Neuronal stem cell (in vitro differentiated cells): ENCODE measurements at regions not wholly inside any gene's neighbourhood (a gene's known extent, or its start where the extent isn't known, plus 50 kb on each side); places are given as distances from the start of the nearest gene placed in this dataset.
A peak's percentile ranks its signal among the peaks of the same experiment; 100 is the strongest.
"Not testable (repeated sequence)": the region's sequence is repeated elsewhere in the genome, so short reads cannot be mapped to it uniquely, and the experiment has no call there.

ENCODE experiments used
- DNase-seq: peaks from one replicate; pipeline ENCODE4 v3.0.0-alpha.2; 2013; ENCODE audit warnings: low spot score
- H2AFZ ChIP-seq: one replicate; pipeline ENCODE4 v1.6.1; 2013; ENCODE audit warnings: mild to moderate bottlenecking, low read length, inconsistent platforms
- H2AK5ac ChIP-seq: 2 replicates; pipeline ENCODE4 v1.6.1; 2013; ENCODE audit warnings: low read depth, mild to moderate bottlenecking, inconsistent platforms, low read length, moderate library complexity, mixed read lengths
- H2BK120ac ChIP-seq: 2 replicates; pipeline ENCODE4 v1.6.1; 2013; ENCODE audit warnings: low read depth, mild to moderate bottlenecking, inconsistent platforms, low read length, moderate library complexity, mixed read lengths
- H2BK12ac ChIP-seq: one replicate; pipeline ENCODE4 v1.6.1; 2013; ENCODE audit warnings: low read length, inconsistent platforms
- H2BK15ac ChIP-seq: 2 replicates; pipeline ENCODE4 v1.6.1; 2013; ENCODE audit warnings: mild to moderate bottlenecking, low read length, inconsistent platforms, mixed read lengths
- H2BK5ac ChIP-seq: one replicate; pipeline ENCODE4 v1.6.1; 2013; ENCODE audit warnings: inconsistent platforms, mild to moderate bottlenecking, low read length, moderate library complexity
- H3K14ac ChIP-seq: one replicate; pipeline ENCODE4 v1.6.1; 2013; ENCODE audit warnings: low read length, inconsistent platforms
- H3K18ac ChIP-seq: 2 replicates; pipeline ENCODE4 v1.6.1; 2013; ENCODE audit warnings: low read length, inconsistent platforms
- H3K23ac ChIP-seq: 2 replicates; pipeline ENCODE4 v1.6.1; 2013; ENCODE audit warnings: low read depth, mild to moderate bottlenecking, mixed read lengths, low read length, inconsistent platforms; ENCODE audit not compliant: poor library complexity
- H3K27ac ChIP-seq: replicated peaks from 3 replicates; pipeline ENCODE4 v1.5.1; 2013; ENCODE audit warnings: low read length, inconsistent platforms
- H3K27me3 ChIP-seq, 3 experiments: 2 replicates each; pipeline ENCODE4 v1.6.1; 2013; ENCODE audit warnings: low read length in 3 of 3, mild to moderate bottlenecking in 2 of 3, inconsistent platforms in 1 of 3, low read depth in 1 of 3, mixed read lengths in 1 of 3, moderate library complexity in 1 of 3; ENCODE audit not compliant: control insufficient read depth in 3 of 3, insufficient read depth in 3 of 3
- H3K36me3 ChIP-seq, 2 donors: replicated peaks in 1 of 2; 2 replicates each; pipeline ENCODE4 v1.6.1; 2013; ENCODE audit warnings: low read length in 2 of 2; ENCODE audit not compliant: control insufficient read depth in 2 of 2, insufficient read depth in 2 of 2
- H3K4ac ChIP-seq: 2 replicates; pipeline ENCODE4 v1.6.1; 2013; ENCODE audit warnings: inconsistent platforms, mild to moderate bottlenecking, low read length, moderate library complexity
- H3K4me1 ChIP-seq, 2 donors: 1 replicate in 1 of 2; 2 replicates in 1 of 2; pipeline ENCODE4 v1.6.1; 2013; ENCODE audit warnings: low read length in 2 of 2, low read depth in 1 of 2; ENCODE audit not compliant: control insufficient read depth in 2 of 2, insufficient read depth in 1 of 2
- H3K4me2 ChIP-seq: one replicate; pipeline ENCODE4 v1.6.1; 2013; ENCODE audit warnings: mild to moderate bottlenecking, low read length, inconsistent platforms; ENCODE audit not compliant: insufficient read depth, poor library complexity, severe bottlenecking
- H3K4me3 ChIP-seq, 2 donors: 2 replicates each; pipeline ENCODE4 v1.5.1; 2013; ENCODE audit warnings: low read length in 2 of 2, mild to moderate bottlenecking in 2 of 2, inconsistent platforms in 1 of 2, moderate library complexity in 1 of 2
- H3K79me1 ChIP-seq: one replicate; pipeline ENCODE4 v1.6.1; 2013; ENCODE audit warnings: low read depth, mild to moderate bottlenecking, inconsistent platforms, low read length, moderate library complexity
- H3K9ac ChIP-seq: one replicate; pipeline ENCODE4 v1.6.1; 2013; ENCODE audit warnings: mild to moderate bottlenecking, low read depth, low read length, inconsistent platforms; ENCODE audit not compliant: poor library complexity
- H3K9me3 ChIP-seq, 2 donors: replicated peaks in 1 of 2; 2 replicates each; pipeline versions ENCODE3 to v1.6.1; 2013; ENCODE audit warnings: low read length in 2 of 2, mild to moderate bottlenecking in 2 of 2, inconsistent platforms in 1 of 2, low read depth in 1 of 2, mixed read lengths in 1 of 2, moderate library complexity in 1 of 2; ENCODE audit not compliant: control insufficient read depth in 2 of 2, insufficient read depth in 1 of 2
- H4K8ac ChIP-seq: one replicate; pipeline ENCODE4 v1.6.1; 2013; ENCODE audit warnings: low read depth, mild to moderate bottlenecking, inconsistent platforms, low read length, moderate library complexity
- H4K91ac ChIP-seq: one replicate; pipeline ENCODE4 v1.6.1; 2013; ENCODE audit warnings: low read length, low read depth, mild to moderate bottlenecking, inconsistent platforms; ENCODE audit not compliant: poor library complexity
- WGBS, 2 donors: extraction: QIAGEN DNeasy Blood & Tissue Kit; methylation state at CpG; one replicate each; pipeline ENCODE4 v1.1.7; 2013; ENCODE audit warnings: missing lambda C conversion rate in 2 of 2, mixed read lengths in 1 of 2; ENCODE audit not compliant: insufficient read length in 2 of 2, insufficient replicate concordance in 1 of 2; ENCODE audit errors: extremely low coverage in 2 of 2; 5-methylcytosine and 5-hydroxymethylcytosine counted together

- Histone ChIP-seq H2BK15ac (no peak overlapping the region), H3K36me3 (no peaks in the 10 kb centered on the region), H3K4me3 (no peak overlapping the region), H2BK5ac (no peak overlapping the region), H3K79me1 (no peaks in the 10 kb centered on the region), H2BK12ac (no peak overlapping the region), H3K27me3 (peaks cover 0 to 3% (median 0%) of the 10 kb centered on the region in 3 experiments), H3K18ac (no peak overlapping the region), H3K4ac (no peak overlapping the region), H3K4me1 (peaks cover 0 to 43% of the 10 kb centered on the region in 2 donors), H3K4me2 (no peak overlapping the region), H3K9ac (no peak overlapping the region), H3K23ac (no peak overlapping the region), H4K8ac (no peak overlapping the region), H3K14ac (no peak overlapping the region), H3K9me3 (no peaks in the 10 kb centered on the region), H4K91ac (no peak overlapping the region), H2BK120ac (no peak overlapping the region), H3K27ac (no peak overlapping the region), H2AFZ (no peak overlapping the region), H2AK5ac (no peak overlapping the region)
- no CpG with 5 or more reads among the region's 11 CpGs for WGBS, 2 donors
- no peak for DNase-seq
Observed at GRCh38 chr10:71086439-71087080, 125.8 kb upstream of the UNC5B start.

DNA sequence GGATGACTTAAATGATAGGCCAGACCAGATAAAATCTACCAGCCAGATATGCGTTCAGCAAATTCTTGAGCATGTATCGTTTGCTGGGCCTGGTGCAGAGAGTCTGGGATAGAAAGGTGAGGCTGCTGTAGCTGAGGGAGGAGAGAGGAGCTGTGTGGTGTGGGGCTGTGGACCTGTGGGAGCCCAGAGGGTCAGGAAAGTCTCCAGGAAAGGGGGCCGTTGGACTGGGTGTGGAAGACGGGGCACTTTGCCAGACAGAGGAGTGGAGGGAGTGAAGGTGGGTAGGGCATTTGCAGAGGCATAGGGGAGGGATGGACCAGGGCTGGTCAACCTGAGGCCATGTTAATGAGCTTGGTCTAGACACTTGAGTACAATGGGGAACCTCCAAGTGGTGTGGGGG lies 124.7 kb upstream of the UNC5B start:
- Histone ChIP-seq H3K27ac (no peak overlapping the region), H2AFZ (no peak overlapping the region), H2BK15ac (no peak overlapping the region), H4K91ac (no peak overlapping the region), H3K79me1 (no peaks in the 10 kb centered on the region), H3K4me3 (peak overlapping the region in 1 of 2 donors; percentile 9), H3K23ac (no peak overlapping the region), H3K27me3 (peaks cover 0 to 3% (median 0%) of the 10 kb centered on the region in 3 experiments), H2BK5ac (no peak overlapping the region), H3K36me3 (no peaks in the 10 kb centered on the region), H3K9ac (no peak overlapping the region), H3K4me1 (peaks cover 0 to 51% of the 10 kb centered on the region in 2 donors), H2BK120ac (no peak overlapping the region), H3K14ac (no peak overlapping the region), H3K4me2 (no peak overlapping the region), H2BK12ac (no peak overlapping the region), H3K4ac (no peak overlapping the region), H2AK5ac (peak overlapping the region; percentile 51), H3K18ac (peak overlapping the region; percentile 27), H4K8ac (no peak overlapping the region), H3K9me3 (no peaks in the 10 kb centered on the region)
- WGBS, 2 donors: no CpG with 5 or more reads among the region's 4 CpGs
- DNase-seq: no peak

DNA sequence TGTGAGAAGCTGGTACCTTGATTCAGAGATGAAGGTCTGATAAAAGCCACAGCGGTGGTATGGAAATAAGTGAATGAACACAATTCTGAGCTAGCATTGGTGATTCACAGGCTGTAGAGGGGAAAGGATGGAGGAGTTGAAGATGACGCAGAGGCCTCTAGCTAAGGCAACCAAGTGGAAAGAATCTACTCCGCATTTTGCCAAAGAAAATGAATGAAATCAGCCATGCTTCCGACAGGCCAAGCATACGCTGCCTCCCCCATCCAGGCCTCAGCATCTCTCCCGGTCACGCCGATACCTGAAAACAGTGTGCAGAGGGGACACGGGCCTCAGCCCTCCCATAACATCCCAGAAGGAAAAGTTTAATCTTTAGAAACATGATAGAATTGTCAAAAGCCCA lies 124.3 kb upstream of the UNC5B start:
- H3K4me1 ChIP-seq: peaks cover 0 to 55% of the 10 kb centered on the region in 2 donors
- H2BK15ac ChIP-seq: no peak overlapping the region
- no peak overlapping the region for H4K91ac ChIP-seq
- no peak overlapping the region for H3K4me3 ChIP-seq
- no peak overlapping the region for H3K18ac ChIP-seq
- no peak overlapping the region for H2AK5ac ChIP-seq
- H2BK12ac ChIP-seq: no peak overlapping the region
- H3K9me3 ChIP-seq: no peaks in the 10 kb centered on the region
- no CpG with 5 or more reads among the region's 9 CpGs for WGBS, 2 donors
- H3K9ac ChIP-seq: no peak overlapping the region
- H3K79me1 ChIP-seq: no peaks in the 10 kb centered on the region
- H3K14ac ChIP-seq: no peak overlapping the region
- no peak overlapping the region for H3K4me2 ChIP-seq
- H3K36me3 ChIP-seq: no peaks in the 10 kb centered on the region
- peaks cover 0 to 3% (median 0%) of the 10 kb centered on the region in 3 experiments for H3K27me3 ChIP-seq
- DNase-seq: no peak
- no peak overlapping the region for H3K27ac ChIP-seq
- H2BK5ac ChIP-seq: no peak overlapping the region
- no peak overlapping the region for H2BK120ac ChIP-seq
- H2AFZ ChIP-seq: no peak overlapping the region
- H4K8ac ChIP-seq: no peak overlapping the region
- H3K23ac ChIP-seq: no peak overlapping the region
- no peak overlapping the region for H3K4ac ChIP-seq

- not testable (repeated sequence) for H2BK120ac ChIP-seq, H3K18ac ChIP-seq, H4K8ac ChIP-seq, H3K9ac ChIP-seq, H2AK5ac ChIP-seq, H3K9me3 ChIP-seq, H2BK12ac ChIP-seq, H2AFZ ChIP-seq, H3K27me3 ChIP-seq, H3K4ac ChIP-seq, H3K36me3 ChIP-seq, H3K4me2 ChIP-seq, H3K79me1 ChIP-seq, H3K4me3 ChIP-seq, H2BK5ac ChIP-seq, H3K14ac ChIP-seq, H4K91ac ChIP-seq, H3K23ac ChIP-seq, H3K27ac ChIP-seq, DNase-seq, H2BK15ac ChIP-seq
- H3K4me1 ChIP-seq: peaks cover 0 to 56% of the 10 kb centered on the region in 2 donors
- WGBS, 2 donors: no CpG with 5 or more reads among the region's 7 CpGs
Observed at GRCh38 chr10:71088578-71088977, 123.8 kb upstream of the UNC5B start.
